Mesothelial cell of epicardium (in vitro differentiated cells): ENCODE measurements at regions not wholly inside any gene's neighbourhood (a gene's known extent, or its start where the extent isn't known, plus 50 kb on each side); places are given as distances from the start of the nearest gene placed in this dataset.

Experiments
- DNase-seq, 2 experiments: peaks; one replicate each; pipeline ENCODE4 v3.0.0; 2021; ENCODE audit warnings: low spot score in 2 of 2; ENCODE audit not compliant: unreplicated experiment in 2 of 2
- H3K27ac Mint-ChIP-seq: 2 replicates; pipeline ENCODE4 v1.8.0; 2021; ENCODE audit warnings: mixed read lengths
- H3K27me3 Mint-ChIP-seq: 2 replicates; pipeline ENCODE4 v1.8.0; 2021; ENCODE audit warnings: low read depth, mixed read lengths
- H3K36me3 Mint-ChIP-seq: 2 replicates; pipeline ENCODE4 v1.8.0; 2021; ENCODE audit warnings: mixed read lengths
- H3K4me1 Mint-ChIP-seq: 2 replicates; pipeline ENCODE4 v1.8.0; 2021; ENCODE audit warnings: mixed read lengths
- H3K4me3 Mint-ChIP-seq: 2 replicates; pipeline ENCODE4 v1.8.0; 2021; ENCODE audit warnings: mild to moderate bottlenecking, moderate library complexity, mixed read lengths
- H3K9me3 Mint-ChIP-seq: 2 replicates; pipeline ENCODE4 v1.8.0; 2021; ENCODE audit warnings: mixed read lengths
- CTCF ChIP-seq: fragments of 200-600 bp; sonication (generic); IDR thresholded peaks from one replicate; pipeline ENCODE4 v1.5.0; 2021; ENCODE audit warnings: antibody characterized with exemption; ENCODE audit not compliant: unreplicated experiment

- Mint-ChIP-seq H3K27me3 (peaks cover 26% of the 10 kb centered on the region), H3K27ac (no peak overlapping the region), H3K36me3 (no peaks in the 10 kb centered on the region), H3K4me1 (peaks cover 3% of the 10 kb centered on the region), H3K4me3 (no peak overlapping the region), H3K9me3 (no peaks in the 10 kb centered on the region)
- no peak for TF ChIP-seq CTCF
- no peak for DNase-seq
Measured at GRCh38 chr11:134622458-134622857, 210.4 kb upstream of the B3GAT1 start.

- Mint-ChIP-seq H3K27ac (no peak overlapping the region), H3K36me3 (no peaks in the 10 kb centered on the region), H3K4me1 (peaks cover 3% of the 10 kb centered on the region), H3K9me3 (no peaks in the 10 kb centered on the region), H3K27me3 (peaks cover 18% of the 10 kb centered on the region), H3K4me3 (no peak overlapping the region)
- TF ChIP-seq CTCF: no peak
- DNase-seq: peak in 1 of 2 experiments; percentile 26
Measured at GRCh38 chr11:134617360-134617759, 205.3 kb upstream of the B3GAT1 start.

GRCh38 chr11:134616038-134616437, 204.0 kb upstream of the B3GAT1 start:
- DNase-seq: peak in 1 of 2 experiments; percentile 10
- no peak overlapping the region for H3K4me3 Mint-ChIP-seq
- no peak overlapping the region for H3K27ac Mint-ChIP-seq
- no peak for TF ChIP-seq CTCF
- peaks cover 3% of the 10 kb centered on the region for H3K4me1 Mint-ChIP-seq
- no peaks in the 10 kb centered on the region for H3K9me3 Mint-ChIP-seq
- H3K27me3 Mint-ChIP-seq: peaks cover 11% of the 10 kb centered on the region
- H3K36me3 Mint-ChIP-seq: no peaks in the 10 kb centered on the region

GRCh38 chr11:134615041-134615615, 203.1 kb upstream of the B3GAT1 start:
- no peak for TF ChIP-seq CTCF
- peak in 1 of 2 experiments; percentile 7 for DNase-seq
- Mint-ChIP-seq H3K4me3 (no peak overlapping the region), H3K36me3 (no peaks in the 10 kb centered on the region), H3K27me3 (peaks cover 9% of the 10 kb centered on the region), H3K4me1 (peaks cover 3% of the 10 kb centered on the region), H3K27ac (no peak overlapping the region), H3K9me3 (no peaks in the 10 kb centered on the region)

- H3K4me1 Mint-ChIP-seq: peaks cover 3% of the 10 kb centered on the region
- H3K36me3 Mint-ChIP-seq: no peaks in the 10 kb centered on the region
Measured at GRCh38 chr11:134614141-134614540, 202.1 kb upstream of the B3GAT1 start.

More at GRCh38 chr11:134614141-134614540, 202.1 kb upstream of the B3GAT1 start:
- H3K9me3 Mint-ChIP-seq: no peaks in the 10 kb centered on the region
- no peak for TF ChIP-seq CTCF
- DNase-seq: no peak
- H3K27me3 Mint-ChIP-seq: peaks cover 14% of the 10 kb centered on the region
- H3K4me3 Mint-ChIP-seq: no peak overlapping the region
- H3K27ac Mint-ChIP-seq: no peak overlapping the region
